ENCODE measurements at regions not wholly inside any gene's neighbourhood (a gene's known extent, or its start where the extent isn't known, plus 50 kb on each side); places are given as distances from the start of the nearest gene placed in this dataset.

DNA sequence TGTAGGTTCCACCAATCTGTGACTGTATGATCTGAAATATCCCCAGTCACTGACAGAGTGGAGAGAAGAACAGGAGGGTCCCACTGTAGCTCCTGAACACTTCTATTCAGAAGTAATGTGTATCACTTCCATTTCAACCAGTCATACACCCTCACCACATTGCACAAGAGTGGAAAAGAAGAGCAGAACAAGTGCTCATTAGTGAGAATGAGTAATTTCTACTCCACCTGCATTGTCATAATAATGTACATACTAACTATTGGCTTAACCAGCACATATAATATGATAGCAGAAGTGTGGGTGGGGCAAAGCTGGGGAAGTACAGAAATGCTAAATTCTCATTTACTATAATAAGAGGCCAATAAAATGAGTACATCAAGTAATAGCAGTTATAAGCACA lies 342.7 kb downstream of the LMO7 start:
- TF ChIP-seq, protein P1, sequence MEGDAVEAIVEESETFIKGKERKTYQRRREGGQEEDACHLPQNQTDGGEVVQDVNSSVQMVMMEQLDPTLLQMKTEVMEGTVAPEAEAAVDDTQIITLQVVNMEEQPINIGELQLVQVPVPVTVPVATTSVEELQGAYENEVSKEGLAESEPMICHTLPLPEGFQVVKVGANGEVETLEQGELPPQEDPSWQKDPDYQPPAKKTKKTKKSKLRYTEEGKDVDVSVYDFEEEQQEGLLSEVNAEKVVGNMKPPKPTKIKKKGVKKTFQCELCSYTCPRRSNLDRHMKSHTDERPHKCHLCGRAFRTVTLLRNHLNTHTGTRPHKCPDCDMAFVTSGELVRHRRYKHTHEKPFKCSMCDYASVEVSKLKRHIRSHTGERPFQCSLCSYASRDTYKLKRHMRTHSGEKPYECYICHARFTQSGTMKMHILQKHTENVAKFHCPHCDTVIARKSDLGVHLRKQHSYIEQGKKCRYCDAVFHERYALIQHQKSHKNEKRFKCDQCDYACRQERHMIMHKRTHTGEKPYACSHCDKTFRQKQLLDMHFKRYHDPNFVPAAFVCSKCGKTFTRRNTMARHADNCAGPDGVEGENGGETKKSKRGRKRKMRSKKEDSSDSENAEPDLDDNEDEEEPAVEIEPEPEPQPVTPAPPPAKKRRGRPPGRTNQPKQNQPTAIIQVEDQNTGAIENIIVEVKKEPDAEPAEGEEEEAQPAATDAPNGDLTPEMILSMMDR (IDR thresholded peaks at IDR 0.05; ENCODE audit: low read depth, low read length), result no peak
- TF ChIP-seq, protein P2, sequence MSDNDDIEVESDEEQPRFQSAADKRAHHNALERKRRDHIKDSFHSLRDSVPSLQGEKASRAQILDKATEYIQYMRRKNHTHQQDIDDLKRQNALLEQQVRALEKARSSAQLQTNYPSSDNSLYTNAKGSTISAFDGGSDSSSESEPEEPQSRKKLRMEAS (IDR thresholded peaks at IDR 0.05; ENCODE audit: low read depth, low read length), result no peak
- no peak for TF ChIP-seq POLR2A (IDR thresholded peaks at IDR 0.05; ENCODE audit: extremely low read depth, insufficient read length)
